Endometrium (tissue), 2 donors: ENCODE measurements at regions not wholly inside any gene's neighbourhood (a gene's known extent, or its start where the extent isn't known, plus 50 kb on each side); places are given as distances from the start of the nearest gene placed in this dataset.

Source experiments
- FAIRE-seq: peaks from 2 replicates; lab custom pipeline; 2012; peaks lifted over from hg19 to GRCh38; lab: Jason Lieb, UNC
- donor health status: control.
- donor health status: control.

DNA sequence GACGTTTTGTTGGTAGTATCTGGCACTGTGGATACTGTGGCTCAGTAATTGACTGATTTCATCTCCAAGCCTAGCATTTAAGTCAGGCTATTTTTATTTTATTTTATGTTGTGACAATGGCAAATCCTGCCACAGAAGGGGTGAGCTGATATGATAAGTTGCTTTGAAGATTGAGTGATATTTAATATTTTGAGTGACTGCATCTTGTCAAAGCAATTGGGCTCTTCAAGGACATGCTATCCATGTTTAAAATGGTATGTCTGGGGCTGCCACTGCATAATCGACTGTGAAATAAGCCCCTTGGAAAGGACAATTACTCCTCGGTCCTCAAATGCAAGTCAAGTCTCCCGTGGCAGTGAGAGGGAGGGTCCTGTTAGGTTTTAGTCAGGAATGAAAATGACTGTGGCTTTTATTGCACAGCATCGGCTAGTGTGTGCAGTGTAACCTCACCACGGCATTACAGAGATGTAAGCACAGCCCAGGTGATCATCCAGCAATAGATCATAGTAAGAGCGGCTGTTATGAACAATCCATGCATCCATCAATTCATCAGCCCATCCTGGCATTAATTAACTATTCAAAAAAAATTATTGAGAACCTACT, 178.2 kb downstream of the GBA3 start:
- no peak for FAIRE-seq

DNA sequence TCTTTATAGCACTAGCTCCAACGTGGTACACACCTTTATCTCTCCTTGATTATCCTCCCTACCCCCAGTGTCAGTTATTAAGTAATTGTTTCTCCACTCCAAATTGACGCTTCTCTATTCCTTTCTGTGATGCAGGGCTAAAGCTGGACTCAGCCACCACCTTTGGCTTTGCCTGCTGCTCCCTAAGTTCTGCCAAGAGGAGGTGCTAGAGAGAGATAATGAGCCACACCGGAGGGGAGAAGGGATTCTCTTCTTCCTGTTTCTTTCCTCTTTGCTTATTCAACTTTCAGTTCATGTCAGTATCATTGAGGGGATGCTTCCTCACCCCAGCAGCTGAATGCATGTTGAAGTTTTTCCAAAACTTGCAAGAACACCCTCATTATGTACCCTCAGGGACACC, 176.5 kb downstream of the GBA3 start:
- no peak for FAIRE-seq
